Stimulated activated CD8-positive, alpha-beta memory T cell treated with anti-CD3 and anti-CD28 coated beads, Interleukin-7, amount 100 ng/mL, for 1 hour (primary cell): ENCODE measurements at regions not wholly inside any gene's neighbourhood (a gene's known extent, or its start where the extent isn't known, plus 50 kb on each side); places are given as distances from the start of the nearest gene placed in this dataset.
"Not testable (repeated sequence)": the region's sequence is repeated elsewhere in the genome, so short reads cannot be mapped to it uniquely, and the experiment has no call there.

Source experiments
- DNase-seq, 2 donors: peaks; one replicate each; pipeline ENCODE4 v3.0.0-alpha.2; 2020; ENCODE audit warnings: low read depth in 2 of 2

DNA sequence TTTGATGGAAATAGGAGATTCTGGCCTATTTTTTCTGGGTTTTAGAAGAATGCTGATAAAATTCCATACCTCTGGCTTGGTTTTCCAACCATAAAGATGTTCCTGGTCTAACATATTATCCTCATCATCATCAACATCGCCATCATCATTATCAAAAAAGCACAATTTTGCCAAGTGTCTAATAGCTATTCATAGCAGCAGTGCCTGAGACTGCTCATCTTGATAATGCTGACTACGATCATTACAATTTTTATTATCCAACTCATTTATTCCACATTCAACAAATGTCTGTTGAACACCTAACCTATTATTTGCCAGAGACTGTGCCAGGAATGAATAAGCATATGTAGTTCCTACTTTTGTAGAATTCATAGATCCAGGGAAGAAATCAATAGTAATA, 303.5 kb upstream of the GATB start:
- DNase-seq = no peak

DNA sequence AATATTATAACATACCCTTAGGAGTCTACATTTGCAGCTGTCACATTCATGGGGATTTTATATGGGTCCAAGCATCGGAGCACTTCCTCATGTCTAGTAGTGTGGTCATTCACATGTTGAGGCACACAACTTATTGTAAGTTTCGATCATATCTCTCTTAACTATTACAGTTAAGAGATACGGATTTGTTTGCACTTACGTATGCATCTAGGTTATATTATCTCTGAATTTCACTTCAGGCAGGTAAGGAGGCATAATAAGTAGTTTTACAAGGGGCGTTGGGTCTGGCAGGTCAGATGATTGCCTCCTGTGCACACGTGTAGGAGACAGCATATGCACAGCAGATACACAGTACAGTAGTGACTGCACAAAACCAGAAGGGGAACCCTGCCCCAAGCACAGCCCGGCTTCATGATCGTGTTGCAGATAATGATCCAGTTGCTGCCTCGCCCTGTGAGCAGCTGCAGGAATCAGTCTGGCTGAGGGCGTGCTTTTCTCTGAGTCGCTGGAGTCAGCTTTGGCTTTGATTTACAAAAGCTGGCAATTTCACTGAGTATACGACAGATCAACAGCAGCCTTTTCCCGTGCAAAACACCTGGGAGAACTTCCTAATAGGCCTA, 302.9 kb upstream of the GATB start:
- no peak for DNase-seq

DNA sequence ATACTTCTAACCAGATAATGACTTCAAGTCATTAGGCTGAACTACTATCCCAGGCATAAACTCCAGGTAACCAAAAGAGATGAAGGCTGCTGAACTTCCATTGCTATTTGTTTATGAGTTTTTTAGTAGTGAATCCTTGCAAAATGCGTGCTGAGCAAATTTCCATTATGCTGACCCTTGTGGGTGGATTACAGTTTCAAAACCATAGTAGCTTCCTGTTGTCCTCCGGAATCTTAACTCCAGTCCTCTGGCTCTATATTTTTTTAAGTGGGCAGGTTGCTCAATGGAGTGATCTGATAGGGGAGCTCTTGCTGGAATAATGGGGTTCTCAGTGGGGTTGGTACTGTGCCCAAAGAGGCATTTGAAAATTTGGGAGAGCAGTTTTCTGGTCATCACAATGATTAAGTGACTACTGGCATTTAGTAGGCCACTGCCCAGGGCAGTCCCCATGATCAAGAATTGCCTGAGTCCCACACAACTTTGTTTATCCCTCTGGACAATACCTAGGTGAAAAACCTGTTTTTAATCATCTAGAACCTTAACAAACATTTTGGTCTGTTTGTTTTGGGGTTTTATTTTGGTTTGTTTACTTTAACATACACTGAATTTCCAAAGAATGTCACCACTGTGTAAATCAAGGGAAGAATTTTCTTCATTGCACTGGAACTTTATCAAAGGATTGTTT, 302.3 kb upstream of the GATB start:
- DNase-seq = no peak

DNA sequence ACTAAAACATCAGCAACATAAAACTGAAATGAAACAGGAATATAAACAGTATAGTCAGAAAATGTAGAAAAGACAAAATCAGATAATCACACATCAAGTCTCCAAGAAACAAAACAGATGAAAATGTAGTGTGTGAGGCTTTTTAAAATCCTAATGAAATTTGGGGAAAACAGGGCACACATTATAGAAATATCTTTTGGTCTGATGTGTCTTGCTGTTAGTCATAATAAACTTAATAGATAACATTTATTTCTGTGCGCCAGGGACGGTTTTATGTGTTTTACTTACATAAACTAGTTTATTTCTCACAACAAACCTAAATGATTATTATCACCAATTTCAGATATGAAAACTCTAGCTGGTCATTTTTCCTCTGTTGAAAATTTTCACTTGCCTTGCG, 293.9 kb upstream of the GATB start:
- no peak for DNase-seq

DNA sequence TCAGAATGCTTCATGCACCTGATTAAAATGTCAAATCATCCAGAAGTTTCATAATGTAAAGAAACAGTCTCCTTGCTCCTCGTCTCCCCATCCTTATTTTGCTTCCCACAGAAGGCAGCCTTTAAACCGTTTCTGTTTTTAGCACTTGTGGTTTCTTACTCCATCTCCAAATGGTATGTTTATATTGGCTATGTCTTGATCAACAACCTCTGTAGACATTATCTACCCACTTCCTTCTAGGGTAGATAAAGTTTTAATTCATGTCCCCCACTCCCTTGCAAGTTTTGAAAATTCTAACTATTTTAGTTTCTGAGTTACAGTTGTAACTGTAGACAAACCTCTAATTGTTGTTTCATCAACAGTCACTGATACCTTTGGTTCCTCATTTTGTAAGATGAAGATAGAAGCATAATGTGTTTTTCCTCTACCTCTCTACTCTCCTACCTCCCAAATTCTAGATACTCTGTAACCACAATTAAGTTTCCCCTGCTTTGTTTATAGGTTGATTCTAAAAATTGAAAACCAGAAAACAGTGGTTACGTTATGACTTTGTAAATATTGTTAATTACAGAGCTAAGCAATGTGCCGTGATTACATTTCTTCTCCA, 291.7 kb upstream of the GATB start:
- DNase-seq = no peak

DNA sequence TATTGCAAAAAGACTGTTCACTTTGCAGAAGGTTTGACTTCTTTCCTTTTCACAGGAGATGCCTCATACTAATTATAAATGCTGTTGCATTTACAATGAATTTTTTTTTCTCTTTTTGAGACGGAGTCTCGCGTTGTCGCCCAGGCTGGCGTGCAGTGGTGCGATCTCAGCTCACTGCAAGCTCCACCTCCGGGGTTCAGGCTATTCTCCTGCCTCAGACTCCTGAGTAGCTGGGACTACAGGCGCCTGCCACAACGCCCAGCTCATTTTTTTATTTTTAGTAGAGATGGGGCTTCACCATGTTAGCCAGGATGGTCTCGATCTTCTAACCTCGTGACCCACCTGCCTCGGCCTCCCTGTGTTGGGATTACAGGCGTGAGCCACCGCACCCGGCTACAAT, 290.5 kb upstream of the GATB start:
- not testable (repeated sequence) for DNase-seq

DNA sequence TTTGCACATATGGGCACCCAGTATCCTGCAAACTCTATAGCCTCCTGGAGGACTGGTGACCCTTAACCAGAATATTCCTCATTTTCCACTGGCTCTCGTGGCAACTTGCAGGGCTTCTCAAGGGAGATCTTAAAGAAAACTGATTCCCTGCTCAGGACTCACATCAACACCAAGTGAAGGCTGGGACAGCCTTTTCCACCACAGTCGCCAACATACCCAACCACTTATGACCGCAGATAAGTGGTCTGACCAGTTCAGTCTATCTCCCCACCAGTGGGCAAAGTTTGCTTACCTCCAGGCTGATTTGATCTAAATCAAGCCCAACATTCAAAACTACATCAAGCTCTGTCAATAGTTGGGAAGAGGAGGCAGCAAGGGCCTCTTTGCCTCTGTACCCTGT, 289.3 kb upstream of the GATB start:
- DNase-seq = no peak

DNA sequence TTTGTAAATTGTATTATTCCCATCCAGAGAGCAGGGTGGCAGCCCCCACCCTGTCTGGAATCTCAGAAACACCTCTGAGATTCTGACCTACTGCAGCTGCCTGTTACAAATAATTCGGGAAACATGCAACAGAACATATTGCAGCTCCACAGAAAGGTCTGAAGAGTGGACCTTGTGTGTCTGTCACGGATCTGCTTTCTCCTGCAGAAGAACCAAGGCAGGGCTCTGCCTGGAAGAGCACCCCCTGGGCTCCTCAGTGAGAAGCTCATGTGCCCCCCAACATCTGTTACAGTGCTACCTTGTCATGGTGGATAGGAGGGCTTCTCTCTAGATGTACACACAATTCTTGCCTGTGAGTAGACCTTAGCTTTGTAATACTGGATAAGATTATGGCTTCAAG, 286.6 kb upstream of the GATB start:
- DNase-seq = no peak

DNA sequence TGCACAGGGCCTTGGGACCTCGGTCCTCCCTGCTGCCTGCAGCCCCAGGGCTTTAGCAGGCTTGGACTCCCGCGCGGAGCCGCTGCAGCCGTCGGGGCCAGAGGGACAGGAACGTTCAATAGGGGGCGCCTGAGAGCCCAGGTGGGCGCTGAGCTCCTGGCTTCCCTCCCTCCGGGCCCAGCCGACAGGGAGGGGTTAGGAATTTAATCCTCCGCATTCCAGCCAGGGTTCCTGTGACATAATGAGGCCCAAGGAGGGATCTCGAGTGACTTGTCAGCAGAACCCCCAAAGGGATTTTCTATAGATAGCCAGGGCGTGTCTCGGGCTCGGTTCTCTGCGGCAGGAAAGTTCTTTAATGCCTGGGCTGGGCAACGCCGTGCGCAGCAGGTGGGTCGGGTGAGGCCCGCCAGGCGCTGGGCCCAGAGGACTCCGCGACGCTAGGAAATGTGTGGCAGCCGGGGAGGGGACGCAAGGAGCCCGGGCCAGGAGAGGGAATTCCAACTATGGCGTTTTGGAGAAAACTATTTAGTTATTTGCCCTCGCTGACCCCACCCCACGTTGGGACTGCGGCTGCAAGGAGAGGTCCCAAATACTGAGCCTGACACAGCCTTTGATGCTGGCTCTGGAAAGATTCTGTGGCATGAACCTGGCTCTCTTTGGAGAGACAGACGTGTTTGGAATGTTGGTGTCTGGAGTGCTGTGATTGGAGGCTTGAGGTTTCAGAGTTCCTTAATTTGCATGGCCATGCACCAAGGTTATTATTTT, 285.2 kb upstream of the GATB start:
- DNase-seq = no peak

DNA sequence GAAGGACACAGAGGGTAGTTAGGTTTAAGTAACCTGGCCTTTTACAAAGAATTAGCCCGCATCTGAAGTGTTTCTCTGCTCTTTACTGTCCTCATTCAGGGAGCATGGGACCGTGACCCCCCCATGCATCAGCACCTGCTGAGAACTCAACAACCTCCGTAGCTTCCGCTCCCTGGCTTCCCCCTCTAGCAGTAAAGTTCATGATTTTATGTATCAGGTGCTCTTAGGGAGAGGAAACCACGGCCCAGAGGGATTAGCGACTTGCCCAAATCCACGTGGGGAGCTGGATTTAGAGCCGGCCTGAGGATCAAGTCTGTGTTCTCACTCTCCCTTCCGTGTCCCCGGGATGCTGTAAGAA, 284.6 kb upstream of the GATB start:
- DNase-seq = no peak

DNA sequence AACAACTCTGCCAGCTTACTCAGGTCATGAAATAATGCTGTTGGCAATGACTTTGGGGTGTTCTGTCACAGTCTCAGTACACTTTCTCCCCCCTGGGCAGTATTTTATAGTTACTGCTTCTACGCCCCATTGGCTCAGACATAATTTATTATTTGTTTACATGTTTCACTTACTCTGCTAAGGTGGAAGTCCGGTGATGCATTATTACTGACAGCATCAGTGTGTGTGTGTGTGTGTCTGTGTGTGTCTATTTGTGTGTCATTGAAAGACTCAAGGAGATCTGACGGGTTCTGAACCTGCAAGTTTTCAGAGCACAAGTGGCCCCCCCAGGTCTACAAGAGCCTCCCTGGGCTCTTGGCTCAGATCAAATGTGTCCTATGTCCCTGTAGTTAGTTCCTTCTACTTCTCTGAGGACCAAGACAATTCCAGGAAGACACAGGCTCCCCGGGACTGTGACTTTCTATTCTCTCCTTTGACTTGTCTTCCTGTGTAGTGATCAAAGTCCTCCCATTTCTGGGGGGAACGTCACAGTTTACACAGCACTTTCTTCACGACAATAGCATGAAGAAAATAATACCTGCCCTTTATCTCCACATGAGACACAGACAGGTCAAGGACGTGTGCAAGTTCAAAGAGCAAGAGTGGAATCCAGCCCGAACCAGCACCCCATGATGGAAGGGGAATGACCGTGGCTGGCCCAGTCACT, 283.7 kb upstream of the GATB start:
- DNase-seq = no peak

DNA sequence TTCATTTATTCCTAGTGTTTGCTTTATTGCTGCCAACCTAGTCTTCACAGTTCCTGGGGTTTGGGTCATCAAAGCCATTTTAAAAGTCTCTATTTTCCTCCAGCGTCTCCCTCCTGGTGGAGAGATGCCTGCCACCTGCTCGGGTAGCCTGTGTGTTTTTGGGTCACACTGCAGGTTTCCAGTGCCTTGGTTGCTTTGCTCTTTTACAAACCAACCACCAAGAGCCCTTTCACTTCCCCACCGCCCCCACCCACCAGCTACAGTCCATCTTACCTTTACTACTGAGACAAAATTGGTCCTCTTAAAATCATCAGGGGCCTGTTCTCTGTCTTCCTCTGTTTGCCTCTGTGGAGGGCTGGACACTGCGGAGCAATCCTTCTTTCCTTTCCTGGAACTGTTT, 280.5 kb upstream of the GATB start:
- DNase-seq = no peak

DNA sequence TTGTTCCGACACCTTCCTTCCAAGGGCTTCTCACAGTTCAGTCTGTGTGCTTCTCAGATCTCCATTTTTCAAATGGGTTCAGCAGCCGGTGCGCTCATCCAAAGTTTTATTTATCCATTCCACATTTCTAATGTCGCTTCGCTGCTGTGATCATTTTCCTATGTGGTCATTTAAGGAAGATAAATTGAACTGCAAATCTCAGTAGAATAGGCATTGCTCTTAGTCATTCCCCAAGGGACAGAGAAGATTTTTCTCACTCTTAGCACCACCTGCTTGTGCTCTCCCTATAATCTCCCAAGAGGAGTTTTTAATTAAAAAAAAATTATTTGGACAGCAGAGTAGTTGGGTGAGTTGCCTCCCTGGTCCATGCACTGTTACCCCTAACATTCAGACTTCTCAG, 278.9 kb upstream of the GATB start:
- no peak for DNase-seq

DNA sequence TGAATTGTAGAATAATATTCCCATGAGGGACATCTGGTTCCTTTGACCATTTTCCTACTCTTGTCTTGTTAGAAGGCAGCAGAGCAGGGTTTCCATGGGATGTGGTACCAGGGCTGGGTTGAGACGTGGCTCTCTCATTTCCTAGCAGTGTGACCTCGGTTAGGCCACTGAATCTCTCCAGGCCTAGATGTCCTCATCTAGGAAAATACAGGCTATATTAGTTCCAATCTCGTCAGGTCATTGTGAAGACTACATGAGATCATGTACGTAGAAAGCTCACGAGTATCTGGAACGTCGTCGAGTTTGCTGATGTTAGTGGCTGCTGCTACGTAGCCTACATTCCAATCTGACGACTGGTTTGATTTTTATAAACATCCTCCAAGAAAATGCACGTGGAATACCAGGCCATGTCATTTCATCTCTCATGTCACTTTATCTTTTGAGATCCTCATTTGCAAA, 278.2 kb upstream of the GATB start:
- no peak for DNase-seq

DNA sequence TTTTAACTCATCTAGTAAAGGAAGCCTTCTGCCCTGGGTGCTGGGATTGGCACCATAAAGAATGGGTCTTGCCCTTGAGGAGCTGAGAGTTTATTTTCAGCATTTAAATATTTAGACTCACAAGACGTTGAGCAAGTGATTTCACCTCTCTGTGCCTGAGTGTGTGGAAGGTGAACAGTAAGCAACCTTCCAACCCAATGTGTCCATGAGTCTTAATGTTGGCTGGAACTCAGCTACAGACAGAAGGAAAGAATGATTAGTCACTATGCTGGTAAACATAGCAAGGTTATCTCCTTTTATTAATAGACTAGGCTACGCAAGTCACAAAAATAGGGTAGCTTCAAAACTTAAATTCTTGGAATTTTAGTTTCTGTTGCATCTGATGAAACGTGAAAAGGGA, 277.4 kb upstream of the GATB start:
- DNase-seq = no peak

DNA sequence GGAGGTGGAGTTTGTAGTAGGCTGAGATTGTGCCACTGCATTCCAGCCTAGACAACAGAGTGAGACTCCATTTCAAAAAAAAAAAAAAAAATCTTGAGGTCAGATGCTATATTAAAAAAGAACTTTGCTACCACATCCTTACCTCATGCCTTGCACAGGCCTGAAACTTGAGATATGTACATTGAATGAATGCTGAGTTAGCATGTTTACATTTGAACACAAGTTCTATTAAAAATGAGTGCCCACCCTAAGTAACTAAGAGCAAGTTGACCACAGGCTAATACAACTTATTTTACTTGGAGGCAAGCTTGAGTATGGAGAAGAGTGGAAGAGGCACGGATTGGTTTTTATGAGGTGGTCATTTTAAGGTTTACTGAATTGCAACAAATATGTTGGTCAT, 276.6 kb upstream of the GATB start:
- no peak for DNase-seq

DNA sequence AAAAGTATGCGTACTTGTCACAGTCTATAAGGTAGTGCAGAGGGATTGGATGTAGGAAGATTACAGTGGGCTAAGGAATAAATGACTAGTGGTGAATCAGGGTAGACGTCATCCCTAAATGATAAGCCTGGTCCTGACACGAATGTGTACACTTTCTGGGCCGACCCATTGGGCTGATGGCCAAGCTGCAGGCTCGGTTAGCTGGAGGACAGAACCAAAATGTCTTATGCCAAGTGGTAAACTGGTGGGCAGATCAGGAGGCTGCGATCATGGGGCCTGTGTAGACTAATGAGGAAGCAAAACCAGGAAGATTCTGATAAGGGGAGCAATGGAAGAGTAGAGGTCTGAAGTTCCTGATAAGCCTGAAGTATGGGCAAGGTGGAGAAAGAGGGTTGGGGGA, 272.8 kb upstream of the GATB start:
- no peak for DNase-seq

DNA sequence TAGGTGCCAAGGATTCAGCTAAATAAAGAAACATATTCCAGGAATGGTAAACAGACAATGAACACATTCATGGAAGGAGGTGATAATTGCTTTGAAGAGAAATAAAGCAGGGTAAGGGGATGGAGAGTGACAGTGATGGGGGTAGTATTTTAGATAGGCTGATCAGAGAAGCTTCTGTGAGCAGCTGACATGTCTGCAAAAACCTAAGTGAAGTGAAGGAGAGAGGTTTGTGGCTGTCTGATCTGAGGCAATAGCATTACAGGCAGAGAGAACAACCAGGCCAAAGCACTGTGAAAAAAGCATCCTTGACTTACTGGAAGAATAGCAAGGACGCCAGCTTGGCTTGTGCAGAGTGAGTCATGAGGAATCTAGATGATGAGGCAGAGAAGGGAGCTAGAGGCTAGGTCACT, 271.9 kb upstream of the GATB start:
- DNase-seq = no peak

DNA sequence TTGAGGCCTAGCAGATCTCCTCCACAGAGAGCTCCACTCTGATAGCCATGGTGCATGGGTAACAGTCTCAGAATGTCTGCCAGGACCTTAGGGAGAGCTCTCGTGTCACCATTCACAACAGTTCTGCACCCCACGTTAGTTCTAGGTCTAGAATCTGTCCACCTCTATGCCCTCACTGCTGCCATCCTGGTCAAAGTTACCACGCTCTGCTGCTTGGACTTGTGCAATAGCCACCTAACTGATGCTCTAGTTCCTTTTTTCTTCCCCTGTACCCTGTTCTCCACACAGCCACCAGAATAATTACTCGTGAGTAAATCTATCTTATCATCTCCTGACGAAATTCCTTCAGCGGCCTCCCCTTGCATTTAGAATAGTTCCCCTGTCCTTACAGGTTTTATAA, 268.8 kb upstream of the GATB start:
- DNase-seq = no peak

DNA sequence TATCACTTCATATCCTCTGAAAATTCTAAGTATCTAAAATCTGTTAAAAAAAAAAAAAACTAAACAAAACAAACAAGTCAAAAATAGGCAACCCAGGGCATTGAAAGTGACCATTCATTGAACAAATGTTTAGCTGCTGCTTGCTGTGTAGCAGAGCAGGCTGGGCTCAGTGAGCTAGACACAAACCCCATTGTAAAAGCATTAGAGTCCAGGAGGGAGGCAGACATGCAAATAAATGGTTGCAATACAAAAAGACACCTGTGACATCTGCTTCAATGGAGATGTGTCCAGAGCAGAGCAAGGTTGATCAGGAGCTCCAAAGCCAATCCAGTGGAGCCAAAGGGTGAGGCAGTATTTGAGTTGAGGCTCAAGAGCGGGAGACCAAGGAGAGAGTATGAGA, 267.3 kb upstream of the GATB start:
- no peak for DNase-seq

DNA sequence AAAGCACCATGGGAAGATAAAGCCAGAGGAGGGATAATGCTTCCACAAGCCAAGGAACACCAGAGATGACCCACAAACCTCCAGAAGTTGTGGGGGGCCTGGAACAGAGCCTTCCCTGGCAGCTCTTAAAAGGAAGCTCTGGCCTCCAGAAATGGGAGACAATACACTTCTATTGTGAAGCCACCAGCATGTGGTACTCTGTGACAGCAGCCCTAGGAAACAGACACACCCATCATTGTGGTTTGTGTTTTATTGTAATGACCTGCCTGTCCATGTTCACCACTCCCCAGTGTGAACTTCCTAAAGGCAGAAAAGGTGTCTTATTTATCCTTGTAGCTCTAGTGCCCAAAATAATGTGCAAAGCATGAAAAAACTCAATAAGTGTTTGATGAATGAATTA, 264.1 kb upstream of the GATB start:
- DNase-seq = no peak

DNA sequence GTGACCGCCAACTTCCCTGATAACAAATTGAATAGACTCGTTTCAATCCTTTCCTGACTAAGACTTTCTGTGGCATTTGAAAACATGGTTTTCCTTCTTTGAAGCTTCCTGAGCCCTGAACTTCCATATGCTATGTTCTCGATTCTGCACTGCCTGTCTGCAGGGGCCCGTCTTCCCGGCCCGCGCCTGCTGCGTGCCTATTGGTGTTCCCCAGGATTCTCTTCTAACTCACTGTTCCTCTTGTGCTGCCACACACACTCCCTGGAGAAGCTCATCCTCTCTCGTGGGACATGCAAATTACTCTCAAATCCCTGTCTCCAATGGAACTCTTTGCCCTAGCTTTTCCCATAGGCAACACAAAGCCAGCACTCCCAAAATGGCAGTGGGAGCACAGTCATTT, 262.9 kb upstream of the GATB start:
- no peak for DNase-seq
